ENCODE measurements at regions not wholly inside any gene's neighbourhood (a gene's known extent, or its start where the extent isn't known, plus 50 kb on each side); places are given as distances from the start of the nearest gene placed in this dataset.
"Not testable (repeated sequence)": the region's sequence is repeated elsewhere in the genome, so short reads cannot be mapped to it uniquely, and the experiment has no call there.

DNA sequence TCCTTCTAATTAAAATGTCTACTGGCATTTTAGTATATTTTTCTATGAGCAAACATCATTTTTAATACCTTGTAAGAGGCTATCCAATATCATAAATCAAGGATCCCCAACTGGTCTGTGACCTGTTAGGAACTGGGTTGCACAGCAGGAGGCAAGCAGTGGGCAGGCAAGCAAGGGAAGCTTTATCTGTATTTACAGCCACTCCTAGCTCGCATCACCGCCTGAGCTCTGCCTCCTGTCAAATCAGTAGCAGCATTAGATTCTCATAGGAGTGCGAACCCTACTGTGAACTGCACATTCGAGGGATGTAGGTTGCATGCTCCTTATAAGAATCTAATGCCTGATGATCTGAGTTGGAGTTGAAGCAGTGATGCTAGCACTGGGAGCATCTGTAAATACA lies 70.2 kb upstream of the CREB3L1 start:
- H3K9me3 ChIP-seq (replicated peaks; ENCODE audit: low read length) = no peaks in the 10 kb centered on the region
- H3K9ac ChIP-seq (ENCODE audit: low read depth, low read length) = no peak overlapping the region
- no peak overlapping the region for H3K4me2 ChIP-seq (ENCODE audit: low read length)
- H3K4me3 ChIP-seq (ENCODE audit: low read length) = no peak overlapping the region
- H3K4me1 ChIP-seq (ENCODE audit: control insufficient read depth, insufficient read depth, low read length) = peaks cover 8% of the 10 kb centered on the region
- H3K36me3 ChIP-seq (ENCODE audit: insufficient read depth, low read length) = no peaks in the 10 kb centered on the region
- H3K27me3 ChIP-seq (ENCODE audit: control insufficient read depth, insufficient read depth, low read length) = peaks cover 61% of the 10 kb centered on the region

DNA sequence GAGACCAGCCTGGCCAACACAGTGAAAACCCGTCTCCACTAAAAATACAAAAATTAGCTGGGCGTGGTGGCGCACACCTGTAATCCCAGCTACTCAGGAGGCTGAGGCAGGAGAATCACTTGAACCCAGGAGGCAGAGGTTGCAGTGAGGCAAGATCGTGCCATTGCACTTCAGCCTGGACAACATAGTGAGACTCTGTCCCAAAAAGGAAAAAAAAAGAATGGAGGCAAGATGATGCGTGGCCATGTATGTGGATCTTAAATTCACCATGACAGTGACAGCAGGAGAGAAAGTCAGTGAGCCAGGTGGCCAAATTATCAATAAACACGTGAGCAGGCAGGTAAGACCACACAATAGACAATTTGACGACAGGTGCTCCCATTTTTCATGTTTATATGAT lies 73.0 kb upstream of the CREB3L1 start:
- peaks cover 53% of the 10 kb centered on the region for H3K27me3 ChIP-seq (ENCODE audit: control insufficient read depth, insufficient read depth, low read length)
- H3K4me3 ChIP-seq (ENCODE audit: low read length); H3K4me2 ChIP-seq (ENCODE audit: low read length); H3K9ac ChIP-seq (ENCODE audit: low read depth, low read length); H3K9me3 ChIP-seq (replicated peaks; ENCODE audit: low read length); H3K36me3 ChIP-seq (ENCODE audit: insufficient read depth, low read length); H3K4me1 ChIP-seq (ENCODE audit: control insufficient read depth, insufficient read depth, low read length): not testable (repeated sequence)

DNA sequence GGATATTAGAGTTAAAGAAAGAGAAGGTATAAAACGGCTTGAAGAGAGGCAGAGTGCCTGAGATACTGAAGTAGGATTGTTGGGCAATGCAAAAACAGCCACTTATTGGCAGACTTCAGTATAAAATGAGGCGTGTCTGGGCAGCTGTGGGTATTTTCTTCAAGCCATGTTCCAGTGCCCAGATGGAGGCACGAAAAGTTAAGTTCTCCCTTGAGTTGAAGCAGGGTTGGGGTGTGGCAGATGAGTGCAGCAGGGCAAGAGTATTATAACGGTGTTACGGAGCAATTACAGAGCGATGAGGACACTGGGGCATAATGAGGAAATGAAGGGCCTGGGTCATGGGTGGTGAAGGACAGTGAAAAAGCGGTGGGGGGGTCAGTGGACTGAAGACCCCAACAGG lies 73.7 kb upstream of the CREB3L1 start:
- H3K9ac ChIP-seq (ENCODE audit: low read depth, low read length) = no peak overlapping the region
- no peaks in the 10 kb centered on the region for H3K9me3 ChIP-seq (replicated peaks; ENCODE audit: low read length)
- no peaks in the 10 kb centered on the region for H3K36me3 ChIP-seq (ENCODE audit: insufficient read depth, low read length)
- H3K27me3 ChIP-seq (ENCODE audit: control insufficient read depth, insufficient read depth, low read length) = peaks cover 53% of the 10 kb centered on the region
- H3K4me2 ChIP-seq (ENCODE audit: low read length) = no peak overlapping the region
- H3K4me3 ChIP-seq (ENCODE audit: low read length) = no peak overlapping the region
- no peaks in the 10 kb centered on the region for H3K4me1 ChIP-seq (ENCODE audit: control insufficient read depth, insufficient read depth, low read length)

DNA sequence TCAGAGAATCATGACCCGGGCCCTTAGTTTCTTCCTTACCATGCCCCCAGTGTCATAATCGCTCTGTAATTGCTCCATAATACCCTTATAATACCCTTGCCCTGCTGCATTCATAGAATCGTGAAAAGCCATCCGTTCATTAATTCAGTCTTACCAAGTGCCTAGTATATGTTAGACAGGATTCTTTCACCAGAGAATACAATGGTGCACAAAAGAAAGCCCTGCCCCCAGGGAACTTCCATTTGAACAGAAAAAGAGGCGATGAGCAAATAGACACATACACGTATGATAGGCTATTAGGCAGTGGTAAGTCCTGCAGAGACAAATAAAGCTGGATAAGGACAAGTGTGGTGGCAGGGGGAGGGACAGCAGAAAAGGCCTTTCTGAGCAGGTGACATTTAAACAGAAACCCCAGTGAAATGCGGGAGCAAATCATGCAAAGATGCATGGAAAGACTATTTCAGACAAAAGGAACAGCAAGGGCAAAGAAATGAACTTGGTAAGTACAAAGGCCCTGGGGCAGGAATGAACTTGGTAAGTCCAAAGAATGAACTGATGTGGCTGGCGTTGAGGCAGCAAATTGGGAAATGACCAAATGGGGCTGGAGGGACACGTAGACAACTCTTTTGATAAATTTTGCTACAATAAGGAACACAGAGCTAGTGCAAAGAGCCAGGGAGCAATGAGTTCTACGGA lies 74.6 kb upstream of the CREB3L1 start:
- Histone ChIP-seq H3K4me1 (ENCODE audit: control insufficient read depth, insufficient read depth, low read length) (no peaks in the 10 kb centered on the region), H3K4me2 (ENCODE audit: low read length) (no peak overlapping the region), H3K4me3 (ENCODE audit: low read length) (no peak overlapping the region), H3K36me3 (ENCODE audit: insufficient read depth, low read length) (no peaks in the 10 kb centered on the region), H3K27me3 (ENCODE audit: control insufficient read depth, insufficient read depth, low read length) (peaks cover 57% of the 10 kb centered on the region), H3K9ac (ENCODE audit: low read depth, low read length) (no peak overlapping the region), H3K9me3 (replicated peaks; ENCODE audit: low read length) (no peaks in the 10 kb centered on the region)

DNA sequence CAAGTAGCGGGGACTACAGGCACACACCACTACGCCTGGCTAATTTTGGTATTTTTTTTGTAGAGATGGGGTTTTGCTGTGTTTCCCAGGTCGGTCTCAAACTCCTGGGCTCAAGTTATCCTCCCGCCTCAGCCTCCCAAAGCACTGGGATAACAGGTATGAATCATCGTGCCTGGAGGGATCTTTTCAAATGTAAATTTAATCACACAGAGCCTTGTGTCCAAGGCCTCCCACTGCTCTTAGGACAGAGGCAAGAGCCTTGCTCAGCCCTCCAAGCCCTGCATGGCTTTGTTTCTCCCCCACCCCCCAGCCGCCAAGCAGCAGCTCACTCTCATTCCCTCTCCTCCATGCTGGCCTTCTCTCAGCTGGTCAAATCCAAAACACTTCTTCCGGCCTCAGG lies 75.3 kb upstream of the CREB3L1 start:
- H3K9me3 ChIP-seq (replicated peaks; ENCODE audit: low read length) = no peaks in the 10 kb centered on the region

DNA sequence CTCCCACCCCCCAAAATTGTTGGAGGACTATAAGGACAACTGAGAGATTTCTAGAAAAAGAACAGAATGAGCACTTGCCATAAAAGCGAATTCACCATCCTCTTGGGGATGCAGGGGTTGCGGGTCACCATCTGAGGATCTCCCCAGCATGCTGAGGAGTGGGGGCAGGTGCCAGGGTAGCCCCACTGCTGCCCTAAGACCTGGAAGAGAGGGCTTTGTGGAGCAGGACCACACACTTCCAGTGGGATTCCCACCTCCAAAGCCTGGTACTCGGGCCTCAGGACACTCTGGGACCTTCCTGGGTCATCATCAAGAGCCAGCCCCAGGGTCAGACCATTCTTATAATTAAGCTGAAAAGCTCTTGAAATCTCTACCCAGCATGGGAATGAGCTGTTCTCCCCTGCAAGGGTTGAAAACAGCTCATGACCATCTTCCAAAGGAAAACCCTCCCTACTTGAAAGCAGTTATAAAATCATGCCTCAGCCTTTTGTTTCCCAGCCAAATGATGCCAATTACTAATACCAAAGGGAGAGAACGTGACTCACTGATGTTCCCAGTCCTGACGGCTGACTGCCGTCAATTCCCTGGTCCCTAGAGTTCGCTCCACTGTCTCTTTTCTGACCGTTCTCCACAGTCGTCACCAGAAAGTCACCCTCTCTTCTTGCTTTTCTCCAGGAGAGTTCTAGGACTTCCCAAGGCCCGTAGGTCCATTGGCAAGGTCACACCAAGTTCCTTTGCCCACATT lies 76.8 kb upstream of the CREB3L1 start:
- H3K4me2 ChIP-seq (ENCODE audit: low read length) = no peak overlapping the region
- no peaks in the 10 kb centered on the region for H3K9me3 ChIP-seq (replicated peaks; ENCODE audit: low read length)
- H3K9ac ChIP-seq (ENCODE audit: low read depth, low read length) = no peak overlapping the region
- no peaks in the 10 kb centered on the region for H3K4me1 ChIP-seq (ENCODE audit: control insufficient read depth, insufficient read depth, low read length)
- peaks cover 72% of the 10 kb centered on the region for H3K27me3 ChIP-seq (ENCODE audit: control insufficient read depth, insufficient read depth, low read length)
- H3K4me3 ChIP-seq (ENCODE audit: low read length) = no peak overlapping the region
- H3K36me3 ChIP-seq (ENCODE audit: insufficient read depth, low read length) = no peaks in the 10 kb centered on the region

More for the DNA sequence above, 75.3 kb upstream of the CREB3L1 start:
- no peak overlapping the region for H3K9ac ChIP-seq (ENCODE audit: low read depth, low read length)
- peaks cover 60% of the 10 kb centered on the region for H3K27me3 ChIP-seq (ENCODE audit: control insufficient read depth, insufficient read depth, low read length)
- H3K4me2 ChIP-seq (ENCODE audit: low read length) = no peak overlapping the region
- no peaks in the 10 kb centered on the region for H3K4me1 ChIP-seq (ENCODE audit: control insufficient read depth, insufficient read depth, low read length)
- H3K36me3 ChIP-seq (ENCODE audit: insufficient read depth, low read length) = no peaks in the 10 kb centered on the region
- H3K4me3 ChIP-seq (ENCODE audit: low read length) = no peak overlapping the region

DNA sequence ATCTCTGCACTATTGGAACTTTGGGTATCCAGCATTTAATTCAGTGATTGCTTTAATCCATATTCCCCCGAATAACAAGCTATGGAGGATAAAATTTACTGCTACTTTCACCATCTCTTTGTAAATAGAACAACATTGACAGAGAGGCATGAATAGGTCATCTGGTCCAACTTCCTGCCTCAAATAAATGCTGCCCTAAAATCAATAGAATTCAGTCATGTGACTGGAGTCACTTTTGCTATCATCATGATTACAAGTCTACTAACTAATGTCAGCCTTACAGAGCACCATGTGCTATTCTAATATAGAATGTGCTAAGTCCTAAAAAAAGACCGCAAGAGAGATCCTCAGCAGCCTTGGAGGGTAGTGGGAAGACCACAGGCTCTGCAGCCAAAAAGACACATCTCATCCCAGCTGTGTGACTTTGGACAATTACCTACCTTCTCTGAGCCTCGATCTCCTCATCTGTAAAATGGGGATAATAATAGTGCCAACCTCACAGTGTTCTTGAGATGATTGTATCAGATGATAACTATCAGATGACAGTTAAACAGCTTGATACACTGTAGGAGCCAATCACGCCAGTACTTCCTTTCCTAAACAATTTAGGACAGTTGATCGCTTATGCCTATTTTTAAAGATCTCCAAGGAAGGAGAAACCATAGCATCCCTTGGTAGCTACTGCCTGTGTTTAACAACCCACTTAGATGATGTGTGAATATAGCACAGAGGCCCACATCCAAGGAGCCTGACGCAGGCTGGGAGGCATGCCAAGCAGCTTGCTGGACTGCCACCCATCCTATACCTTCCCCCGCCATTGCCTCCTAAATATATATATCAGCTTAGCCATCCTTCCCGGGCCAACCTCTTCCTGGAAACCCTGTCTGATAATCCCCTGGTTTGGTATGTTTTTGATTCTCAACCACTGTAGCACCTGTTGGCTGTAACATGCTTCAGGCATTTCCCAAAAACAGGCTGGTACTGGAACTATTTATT lies 77.3 kb upstream of the PHF21A start:
- no peak overlapping the region for H3K9ac ChIP-seq (ENCODE audit: low read depth, low read length)
- no peaks in the 10 kb centered on the region for H3K9me3 ChIP-seq (replicated peaks; ENCODE audit: low read length)
- H3K4me3 ChIP-seq (ENCODE audit: low read length) = no peak overlapping the region
- peaks cover 59% of the 10 kb centered on the region for H3K27me3 ChIP-seq (ENCODE audit: control insufficient read depth, insufficient read depth, low read length)
- H3K36me3 ChIP-seq (ENCODE audit: insufficient read depth, low read length) = no peaks in the 10 kb centered on the region
- H3K4me1 ChIP-seq (ENCODE audit: control insufficient read depth, insufficient read depth, low read length) = no peaks in the 10 kb centered on the region
- no peak overlapping the region for H3K4me2 ChIP-seq (ENCODE audit: low read length)

DNA sequence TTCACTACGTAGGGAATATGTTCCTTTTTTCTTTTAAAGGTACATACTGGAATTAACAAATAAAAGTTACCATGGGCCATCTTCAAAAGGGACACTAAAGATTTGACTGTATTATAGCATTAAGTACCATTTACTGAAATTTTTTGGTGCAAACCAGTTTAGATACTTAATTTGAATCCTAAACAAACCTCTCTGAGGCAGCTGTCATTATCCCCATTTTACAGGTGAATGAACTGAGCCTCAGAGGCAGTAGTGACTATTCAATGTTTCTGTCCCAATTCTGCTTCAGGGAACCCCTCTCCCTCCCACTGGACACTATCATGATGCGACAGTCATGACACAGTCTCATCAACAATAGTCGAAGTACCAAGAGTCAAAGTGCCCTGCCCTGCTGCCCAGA lies 76.2 kb upstream of the PHF21A start:
- no peaks in the 10 kb centered on the region for H3K4me1 ChIP-seq (ENCODE audit: control insufficient read depth, insufficient read depth, low read length)
- H3K4me3 ChIP-seq (ENCODE audit: low read length) = no peak overlapping the region
- H3K9me3 ChIP-seq (replicated peaks; ENCODE audit: low read length) = no peaks in the 10 kb centered on the region
- no peaks in the 10 kb centered on the region for H3K36me3 ChIP-seq (ENCODE audit: insufficient read depth, low read length)
- no peak overlapping the region for H3K4me2 ChIP-seq (ENCODE audit: low read length)
- peaks cover 52% of the 10 kb centered on the region for H3K27me3 ChIP-seq (ENCODE audit: control insufficient read depth, insufficient read depth, low read length)
- no peak overlapping the region for H3K9ac ChIP-seq (ENCODE audit: low read depth, low read length)

DNA sequence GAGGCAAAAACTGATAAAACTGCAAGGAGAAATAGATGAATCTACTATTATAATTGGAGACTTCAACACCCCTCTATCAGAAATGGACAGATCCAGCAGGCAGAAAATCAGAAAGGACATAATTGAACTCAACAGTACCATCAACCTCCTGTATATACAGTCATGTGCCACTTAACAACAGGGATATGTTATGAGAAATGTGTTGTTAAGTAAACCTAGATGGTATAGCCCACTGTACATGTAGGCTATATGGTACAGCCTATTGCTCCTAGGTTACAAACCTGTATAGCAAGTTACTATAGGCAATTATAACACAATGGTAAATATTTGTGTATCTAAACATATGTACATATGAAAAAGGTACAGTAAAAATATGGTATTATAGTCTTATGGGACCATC lies 66.8 kb upstream of the PHF21A start:
- H3K4me3 ChIP-seq (ENCODE audit: low read length) = no peak overlapping the region
- H3K9me3 ChIP-seq (replicated peaks; ENCODE audit: low read length) = no peaks in the 10 kb centered on the region
- H3K4me1 ChIP-seq (ENCODE audit: control insufficient read depth, insufficient read depth, low read length) = peaks cover 10% of the 10 kb centered on the region
- H3K36me3 ChIP-seq (ENCODE audit: insufficient read depth, low read length) = no peaks in the 10 kb centered on the region
- H3K9ac ChIP-seq (ENCODE audit: low read depth, low read length) = no peak overlapping the region
- H3K27me3 ChIP-seq (ENCODE audit: control insufficient read depth, insufficient read depth, low read length) = peaks cover 58% of the 10 kb centered on the region
- no peak overlapping the region for H3K4me2 ChIP-seq (ENCODE audit: low read length)

DNA sequence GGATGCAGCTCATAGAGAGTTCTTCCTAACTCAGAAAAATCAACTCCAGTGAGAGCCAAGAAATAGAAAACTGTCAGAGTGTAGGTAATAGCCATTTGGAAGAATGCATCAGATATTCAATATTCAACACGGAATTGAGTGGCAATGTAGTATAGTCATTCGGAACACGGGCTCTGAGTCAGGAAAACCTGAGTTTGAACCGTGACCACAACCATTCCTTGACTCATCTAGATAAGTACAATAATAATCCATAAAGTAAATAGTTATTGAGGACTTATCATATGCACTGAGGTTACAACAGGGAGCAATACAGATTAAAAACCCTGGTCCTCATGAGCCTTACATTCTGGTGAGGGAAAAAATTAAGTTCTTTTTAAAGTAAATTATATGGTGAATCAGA lies 62.6 kb upstream of the PHF21A start:
- H3K27me3 ChIP-seq (ENCODE audit: control insufficient read depth, insufficient read depth, low read length) = peaks cover 67% of the 10 kb centered on the region
- no peaks in the 10 kb centered on the region for H3K36me3 ChIP-seq (ENCODE audit: insufficient read depth, low read length)
- no peak overlapping the region for H3K9ac ChIP-seq (ENCODE audit: low read depth, low read length)
- H3K9me3 ChIP-seq (replicated peaks; ENCODE audit: low read length) = peaks cover 3% of the 10 kb centered on the region
- no peak overlapping the region for H3K4me3 ChIP-seq (ENCODE audit: low read length)
- peaks cover 16% of the 10 kb centered on the region for H3K4me1 ChIP-seq (ENCODE audit: control insufficient read depth, insufficient read depth, low read length)
- H3K4me2 ChIP-seq (ENCODE audit: low read length) = no peak overlapping the region

DNA sequence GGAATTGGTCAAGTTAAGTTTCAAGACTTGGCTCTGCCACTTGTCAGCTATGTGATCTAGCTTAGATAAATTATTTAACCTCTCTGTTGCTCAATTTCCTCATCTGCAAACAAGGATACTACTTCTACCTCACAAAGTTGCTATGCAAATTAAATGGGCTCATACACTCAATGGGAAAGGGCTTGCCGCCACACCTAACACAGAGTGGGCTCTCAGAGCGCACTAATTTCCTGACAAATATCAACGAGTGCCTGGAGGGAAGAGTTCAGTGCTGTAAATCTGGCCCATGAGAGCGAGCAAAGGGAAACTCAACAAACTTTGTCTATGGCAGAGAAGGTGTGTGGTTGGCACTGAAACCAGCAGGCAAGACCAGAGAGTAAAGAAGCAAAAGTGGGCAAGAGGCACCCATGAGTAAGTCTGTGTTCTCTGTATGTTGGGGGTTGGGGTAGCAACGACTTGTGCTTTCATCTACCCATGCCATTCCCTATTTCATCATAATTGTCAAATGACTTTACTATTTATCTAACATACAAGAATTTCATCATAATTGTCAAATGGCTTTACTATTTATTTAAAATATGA lies 60.7 kb upstream of the PHF21A start:
- no peak overlapping the region for H3K9ac ChIP-seq (ENCODE audit: low read depth, low read length)
- no peak overlapping the region for H3K4me2 ChIP-seq (ENCODE audit: low read length)
- H3K4me3 ChIP-seq (ENCODE audit: low read length) = no peak overlapping the region
- H3K9me3 ChIP-seq (replicated peaks; ENCODE audit: low read length) = peaks cover 3% of the 10 kb centered on the region
- no peaks in the 10 kb centered on the region for H3K36me3 ChIP-seq (ENCODE audit: insufficient read depth, low read length)
- H3K4me1 ChIP-seq (ENCODE audit: control insufficient read depth, insufficient read depth, low read length) = peaks cover 16% of the 10 kb centered on the region
- H3K27me3 ChIP-seq (ENCODE audit: control insufficient read depth, insufficient read depth, low read length) = peaks cover 73% of the 10 kb centered on the region
